Liver (tissue), 8 donors: ENCODE measurements at regions not wholly inside any gene's neighbourhood (a gene's known extent, or its start where the extent isn't known, plus 50 kb on each side); places are given as distances from the start of the nearest gene placed in this dataset.
"Not testable (repeated sequence)": the region's sequence is repeated elsewhere in the genome, so short reads cannot be mapped to it uniquely, and the experiment has no call there.

Source experiments
- DNase-seq: peaks from one replicate; pipeline ENCODE4 v3.0.0-alpha.2; 2017; ENCODE audit warnings: low spot score
- H3K27ac ChIP-seq, 2 donors: one replicate each; pipeline ENCODE4 v1.7.0; 2013; ENCODE audit warnings: inconsistent platforms in 2 of 2, low read length in 2 of 2, control low read depth in 1 of 2, low read depth in 1 of 2, mild to moderate bottlenecking in 1 of 2
- H3K27me3 ChIP-seq, 4 donors: one replicate each; pipeline versions ENCODE4 v1.6.1 to v1.7.0; 2013; ENCODE audit warnings: low read length in 3 of 4, inconsistent platforms in 1 of 4, mild to moderate bottlenecking in 1 of 4, moderate library complexity in 1 of 4; ENCODE audit not compliant: control insufficient read depth in 4 of 4, insufficient read depth in 4 of 4
- H3K36me3 ChIP-seq, 4 donors: one replicate each; pipeline versions ENCODE4 v1.6.1 to v1.7.0; 2013; ENCODE audit warnings: low read length in 3 of 4, mild to moderate bottlenecking in 3 of 4, low read depth in 1 of 4, moderate library complexity in 1 of 4; ENCODE audit not compliant: control insufficient read depth in 4 of 4, insufficient read depth in 3 of 4
- H3K4me1 ChIP-seq, 4 donors: one replicate each; pipeline versions ENCODE4 v1.6.1 to v1.7.0; 2013; ENCODE audit warnings: low read length in 3 of 4, mild to moderate bottlenecking in 3 of 4, moderate library complexity in 1 of 4; ENCODE audit not compliant: control insufficient read depth in 4 of 4, insufficient read depth in 4 of 4
- H3K4me3 ChIP-seq, 3 donors: one replicate each; pipeline versions ENCODE4 v1.6.1 to v1.7.0; 2013; ENCODE audit warnings: low read length in 3 of 3, control low read depth in 1 of 3, low read depth in 1 of 3, mild to moderate bottlenecking in 1 of 3
- H3K9ac ChIP-seq, 2 donors: one replicate each; pipeline ENCODE4 v1.7.0; 2013; ENCODE audit warnings: low read length in 2 of 2, mild to moderate bottlenecking in 2 of 2, moderate library complexity in 2 of 2, control low read depth in 1 of 2, low read depth in 1 of 2
- H3K9me3 ChIP-seq, 4 donors: one replicate each; pipeline versions ENCODE4 v1.6.1 to v1.7.0; 2013; ENCODE audit warnings: low read length in 3 of 4; ENCODE audit not compliant: control insufficient read depth in 4 of 4
- ATF3 ChIP-seq: IDR thresholded peaks from 2 replicates; pipeline ENCODE4 v1.6.1; 2016; ENCODE audit warnings: antibody characterized with exemption
- EGR1 ChIP-seq, 2 donors: IDR thresholded peaks; 2 replicates each; pipeline ENCODE4 v1.6.1; 2016 to 2018; ENCODE audit warnings: antibody characterized with exemption in 2 of 2, low read depth in 2 of 2
- FOXA1 ChIP-seq: IDR thresholded peaks from 2 replicates; pipeline ENCODE4 v1.6.1; 2016; ENCODE audit warnings: antibody characterized with exemption
- FOXA2 ChIP-seq: IDR thresholded peaks from 2 replicates; pipeline ENCODE4 v1.6.1; 2016; ENCODE audit warnings: antibody characterized with exemption
- GABPA ChIP-seq, 2 donors: IDR thresholded peaks in 1 of 2; conservative IDR thresholded peaks in 1 of 2; 2 replicates each; pipeline ENCODE4 v1.6.1; 2016; ENCODE audit warnings: antibody characterized with exemption in 2 of 2, mild to moderate bottlenecking in 1 of 2, moderate library complexity in 1 of 2
- HNF4G ChIP-seq: IDR thresholded peaks from 2 replicates; pipeline ENCODE4 v1.6.1; 2016; ENCODE audit warnings: antibody characterized with exemption
- JUND ChIP-seq, 2 donors: IDR thresholded peaks; 2 replicates each; pipeline ENCODE4 v1.6.1; 2016; ENCODE audit warnings: antibody characterized with exemption in 2 of 2
- NR2F2 ChIP-seq: IDR thresholded peaks from 2 replicates; pipeline ENCODE4 v1.6.1; 2016; ENCODE audit warnings: antibody characterized with exemption
- RAD21 ChIP-seq, 2 donors: IDR thresholded peaks; 2 replicates each; pipeline ENCODE4 v1.6.1; 2016; ENCODE audit warnings: antibody characterized with exemption in 2 of 2, mild to moderate bottlenecking in 2 of 2
- REST ChIP-seq: IDR thresholded peaks from 2 replicates; pipeline ENCODE4 v1.6.1; 2016; ENCODE audit warnings: antibody characterized with exemption, mild to moderate bottlenecking
- RXRA ChIP-seq, 2 donors: IDR thresholded peaks; 2 replicates each; pipeline ENCODE4 v1.6.1; 2017 to 2018; ENCODE audit warnings: antibody characterized with exemption in 2 of 2, mild to moderate bottlenecking in 1 of 2
- SP1 ChIP-seq: IDR thresholded peaks from 2 replicates; pipeline ENCODE4 v1.6.1; 2018; ENCODE audit warnings: antibody characterized with exemption, mild to moderate bottlenecking
- TAF1 ChIP-seq: conservative IDR thresholded peaks from 2 replicates; pipeline ENCODE4 v1.6.1; 2016; ENCODE audit warnings: antibody characterized with exemption, mild to moderate bottlenecking
- YY1 ChIP-seq: IDR thresholded peaks from 2 replicates; pipeline ENCODE4 v1.6.1; 2016; ENCODE audit warnings: antibody characterized with exemption, mild to moderate bottlenecking
- WGBS: extraction: QIAGEN DNeasy Blood & Tissue Kit; methylation state at CpG from one replicate; pipeline ENCODE4 v1.1.7; 2013; 5-methylcytosine and 5-hydroxymethylcytosine counted together
- TF ChIP-seq, protein P1 (sequence below): IDR thresholded peaks from 2 replicates; pipeline ENCODE4 v1.6.1; 2016; ENCODE audit warnings: antibody characterized with exemption
- TF ChIP-seq, protein P2 (sequence below): fragments of 150-350 bp; IDR thresholded peaks from 2 replicates; pipeline ENCODE4 v1.5.1; 2017; ENCODE audit warnings: improper control_type of control experiment, low read depth, low read length; ENCODE audit not compliant: missing input control
- donor health status: healthy.
- donor health status: healthy.
- donor health status: healthy.
- donor health status: healthy.
- donor health status: healthy.

DNA sequence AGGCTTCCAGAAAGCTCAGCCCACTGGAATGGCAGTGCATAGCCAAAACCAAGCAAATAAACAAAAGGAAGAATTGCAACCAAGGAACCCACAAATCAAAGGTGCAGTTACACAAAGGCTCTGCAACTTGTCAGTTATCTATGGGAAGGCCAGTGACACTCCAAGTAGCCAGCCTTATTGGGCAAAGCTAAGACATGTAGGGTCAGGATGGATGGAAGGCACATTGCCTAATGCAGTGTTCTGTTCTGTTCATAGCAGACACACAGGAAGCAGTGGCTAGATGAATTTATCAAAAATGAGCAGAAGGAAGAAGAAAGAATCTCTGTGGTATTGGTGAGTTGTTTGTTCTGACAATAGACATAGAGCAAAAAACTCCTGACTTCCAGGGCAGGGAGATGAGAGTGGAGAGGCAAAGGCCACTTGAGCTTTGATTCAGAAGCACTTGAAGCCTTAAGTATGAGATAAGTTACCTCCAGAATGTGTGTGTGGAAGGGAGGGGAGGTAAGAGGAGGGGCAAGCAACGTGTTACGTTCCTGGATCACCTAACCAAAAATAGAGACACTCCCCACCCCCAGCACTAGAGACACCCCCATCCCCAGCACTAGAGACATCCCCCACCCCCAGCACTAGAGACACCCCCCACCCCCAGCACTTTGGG is 57.9 kb upstream of the AKAP12 start (continued):
- TF ChIP-seq GABPA (IDR thresholded peaks at IDR 0.05 in 1 of 2, conservative IDR thresholded peaks at IDR 0.05 in 1 of 2): no peak
- no peak for TF ChIP-seq NR2F2
- TF ChIP-seq, protein P1, sequence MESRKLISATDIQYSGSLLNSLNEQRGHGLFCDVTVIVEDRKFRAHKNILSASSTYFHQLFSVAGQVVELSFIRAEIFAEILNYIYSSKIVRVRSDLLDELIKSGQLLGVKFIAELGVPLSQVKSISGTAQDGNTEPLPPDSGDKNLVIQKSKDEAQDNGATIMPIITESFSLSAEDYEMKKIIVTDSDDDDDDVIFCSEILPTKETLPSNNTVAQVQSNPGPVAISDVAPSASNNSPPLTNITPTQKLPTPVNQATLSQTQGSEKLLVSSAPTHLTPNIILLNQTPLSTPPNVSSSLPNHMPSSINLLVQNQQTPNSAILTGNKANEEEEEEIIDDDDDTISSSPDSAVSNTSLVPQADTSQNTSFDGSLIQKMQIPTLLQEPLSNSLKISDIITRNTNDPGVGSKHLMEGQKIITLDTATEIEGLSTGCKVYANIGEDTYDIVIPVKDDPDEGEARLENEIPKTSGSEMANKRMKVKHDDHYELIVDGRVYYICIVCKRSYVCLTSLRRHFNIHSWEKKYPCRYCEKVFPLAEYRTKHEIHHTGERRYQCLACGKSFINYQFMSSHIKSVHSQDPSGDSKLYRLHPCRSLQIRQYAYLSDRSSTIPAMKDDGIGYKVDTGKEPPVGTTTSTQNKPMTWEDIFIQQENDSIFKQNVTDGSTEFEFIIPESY: no peak

GRCh38 chr6:151182958-151183357 is 56.8 kb upstream of the AKAP12 start:
- not testable (repeated sequence) for H3K4me1 ChIP-seq, H3K27me3 ChIP-seq, DNase-seq, H3K9me3 ChIP-seq, H3K36me3 ChIP-seq, H3K9ac ChIP-seq, H3K4me3 ChIP-seq, H3K27ac ChIP-seq
- WGBS: 91% methylated on average over 6 of the region's 6 CpGs

GRCh38 chr6:151185148-151185547 is 54.6 kb upstream of the AKAP12 start:
- H3K4me3 ChIP-seq: no peak overlapping the region
- 84% methylated on average over 3 of the region's 3 CpGs for WGBS
- no peak overlapping the region for H3K9ac ChIP-seq

GRCh38 chr6:151186306-151186705 is 53.5 kb upstream of the AKAP12 start:
- H3K36me3 ChIP-seq: no peaks in the 10 kb centered on the region
- TF ChIP-seq JUND (IDR thresholded peaks at IDR 0.05): no peak
- no peak for TF ChIP-seq REST
- no peak for TF ChIP-seq RAD21 (IDR thresholded peaks at IDR 0.05)
- no peak for TF ChIP-seq EGR1 (IDR thresholded peaks at IDR 0.05; ENCODE audit: low read depth in 2 of 2)
- TF ChIP-seq, protein P2, sequence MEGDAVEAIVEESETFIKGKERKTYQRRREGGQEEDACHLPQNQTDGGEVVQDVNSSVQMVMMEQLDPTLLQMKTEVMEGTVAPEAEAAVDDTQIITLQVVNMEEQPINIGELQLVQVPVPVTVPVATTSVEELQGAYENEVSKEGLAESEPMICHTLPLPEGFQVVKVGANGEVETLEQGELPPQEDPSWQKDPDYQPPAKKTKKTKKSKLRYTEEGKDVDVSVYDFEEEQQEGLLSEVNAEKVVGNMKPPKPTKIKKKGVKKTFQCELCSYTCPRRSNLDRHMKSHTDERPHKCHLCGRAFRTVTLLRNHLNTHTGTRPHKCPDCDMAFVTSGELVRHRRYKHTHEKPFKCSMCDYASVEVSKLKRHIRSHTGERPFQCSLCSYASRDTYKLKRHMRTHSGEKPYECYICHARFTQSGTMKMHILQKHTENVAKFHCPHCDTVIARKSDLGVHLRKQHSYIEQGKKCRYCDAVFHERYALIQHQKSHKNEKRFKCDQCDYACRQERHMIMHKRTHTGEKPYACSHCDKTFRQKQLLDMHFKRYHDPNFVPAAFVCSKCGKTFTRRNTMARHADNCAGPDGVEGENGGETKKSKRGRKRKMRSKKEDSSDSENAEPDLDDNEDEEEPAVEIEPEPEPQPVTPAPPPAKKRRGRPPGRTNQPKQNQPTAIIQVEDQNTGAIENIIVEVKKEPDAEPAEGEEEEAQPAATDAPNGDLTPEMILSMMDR: no peak
- TF ChIP-seq ATF3: no peak
- TF ChIP-seq YY1: no peak
- TF ChIP-seq FOXA1: no peak
- no peak for TF ChIP-seq SP1
- TF ChIP-seq RXRA (IDR thresholded peaks at IDR 0.05): no peak
- no peak for TF ChIP-seq NR2F2
- TF ChIP-seq HNF4G: no peak
- TF ChIP-seq GABPA (IDR thresholded peaks at IDR 0.05 in 1 of 2, conservative IDR thresholded peaks at IDR 0.05 in 1 of 2): no peak
- no peak overlapping the region for H3K27ac ChIP-seq
- H3K9me3 ChIP-seq: no peaks in the 10 kb centered on the region
- no peaks in the 10 kb centered on the region for H3K27me3 ChIP-seq
- H3K4me3 ChIP-seq: no peak overlapping the region
- no peaks in the 10 kb centered on the region for H3K4me1 ChIP-seq
- WGBS: 87% methylated on average over 1 of the region's 1 CpG
- H3K9ac ChIP-seq: no peak overlapping the region
- DNase-seq: no peak

More at GRCh38 chr6:151185148-151185547, 54.6 kb upstream of the AKAP12 start:
- no peaks in the 10 kb centered on the region for H3K9me3 ChIP-seq
- H3K4me1 ChIP-seq: no peaks in the 10 kb centered on the region
- H3K27me3 ChIP-seq: no peaks in the 10 kb centered on the region
- no peaks in the 10 kb centered on the region for H3K36me3 ChIP-seq
- DNase-seq: no peak
- no peak overlapping the region for H3K27ac ChIP-seq
- TF ChIP-seq GABPA (IDR thresholded peaks at IDR 0.05 in 1 of 2, conservative IDR thresholded peaks at IDR 0.05 in 1 of 2) (no peak), TAF1 (no peak), EGR1 (IDR thresholded peaks at IDR 0.05; ENCODE audit: low read depth in 2 of 2) (no peak), HNF4G (no peak), JUND (IDR thresholded peaks at IDR 0.05) (no peak), RXRA (IDR thresholded peaks at IDR 0.05) (no peak), FOXA2 (no peak)
